Ishikawa (cell line): ENCODE measurements at regions not wholly inside any gene's neighbourhood (a gene's known extent, or its start where the extent isn't known, plus 50 kb on each side); places are given as distances from the start of the nearest gene placed in this dataset.

Experiments used
- EP300 ChIP-seq: IDR thresholded peaks from 2 replicates; pipeline ENCODE4 v1.6.1; 2012; ENCODE audit warnings: borderline replicate concordance
- MAX ChIP-seq: IDR thresholded peaks from 2 replicates; pipeline ENCODE4 v1.6.1; 2012
- RAD21 ChIP-seq: IDR thresholded peaks from 2 replicates; pipeline ENCODE4 v1.6.1; 2012; ENCODE audit warnings: low read depth
- REST ChIP-seq: IDR thresholded peaks from 2 replicates; pipeline ENCODE4 v1.6.1; 2012; ENCODE audit warnings: low read depth, mild to moderate bottlenecking
- TAF1 ChIP-seq: IDR thresholded peaks from 2 replicates; pipeline ENCODE4 v1.6.1; 2012; ENCODE audit warnings: low read depth, mild to moderate bottlenecking
- USF1 ChIP-seq: IDR thresholded peaks from 2 replicates; pipeline ENCODE4 v1.6.1; 2012
- YY1 ChIP-seq: IDR thresholded peaks from 2 replicates; pipeline ENCODE4 v1.6.1; 2012; ENCODE audit warnings: low read depth

GRCh38 chr4:125483278-125483677, 168.5 kb downstream of the FAT4 start:
- TF ChIP-seq EP300 (no peak), MAX (no peak), USF1 (no peak), TAF1 (no peak), REST (no peak), RAD21 (no peak), YY1 (no peak)
